ENCODE measurements at regions not wholly inside any gene's neighbourhood (a gene's known extent, or its start where the extent isn't known, plus 50 kb on each side); places are given as distances from the start of the nearest gene placed in this dataset.

GRCh38 chr15:72919936-72920465 is 132.3 kb upstream of the NEO1 start:
- DNase-seq (ENCODE audit: low read depth) = no peak

GRCh38 chr15:72916897-72917296 is 133.3 kb upstream of the ADPGK start:
- DNase-seq (ENCODE audit: low read depth) = no peak

- no peak for DNase-seq (ENCODE audit: low read depth)
Measured at GRCh38 chr15:72916378-72916777, 132.8 kb upstream of the ADPGK start.

- no peak for DNase-seq (ENCODE audit: low read depth)
Measured at GRCh38 chr15:72915843-72916242, 132.3 kb upstream of the ADPGK start.

GRCh38 chr15:72912996-72913395 is 129.4 kb upstream of the ADPGK start:
- DNase-seq (ENCODE audit: low read depth) = no peak

GRCh38 chr15:72912121-72912520 is 128.6 kb upstream of the ADPGK start:
- no peak for DNase-seq (ENCODE audit: low read depth)

GRCh38 chr15:72911626-72912025 is 128.1 kb upstream of the ADPGK start:
- no peak for DNase-seq (ENCODE audit: low read depth)

GRCh38 chr15:72908713-72909112 is 125.2 kb upstream of the ADPGK start:
- no peak for DNase-seq (ENCODE audit: low read depth)

GRCh38 chr15:72907733-72908132 is 124.2 kb upstream of the ADPGK start:
- no peak for DNase-seq (ENCODE audit: low read depth)

GRCh38 chr15:72902919-72903260 is 119.3 kb upstream of the ADPGK start:
- no peak for DNase-seq (ENCODE audit: low read depth)

GRCh38 chr15:72902245-72902918 is 118.8 kb upstream of the ADPGK start:
- DNase-seq (ENCODE audit: low read depth) = peak; percentile 4

- no peak for DNase-seq (ENCODE audit: low read depth)
Measured at GRCh38 chr15:72892986-72893385, 109.4 kb upstream of the ADPGK start.

GRCh38 chr15:72890043-72890442 is 106.5 kb upstream of the ADPGK start:
- DNase-seq (ENCODE audit: low read depth) = no peak

GRCh38 chr15:72889545-72889944 is 106.0 kb upstream of the ADPGK start:
- DNase-seq (ENCODE audit: low read depth) = no peak

- DNase-seq (ENCODE audit: low read depth) = no peak
Measured at GRCh38 chr15:72888811-72889210, 105.3 kb upstream of the ADPGK start.

- DNase-seq (ENCODE audit: low read depth) = no peak
Measured at GRCh38 chr15:72888211-72888610, 104.7 kb upstream of the ADPGK start.

- no peak for DNase-seq (ENCODE audit: low read depth)
Measured at GRCh38 chr15:72887376-72887775, 103.8 kb upstream of the ADPGK start.

- no peak for DNase-seq (ENCODE audit: low read depth)
Measured at GRCh38 chr15:72884311-72884710, 100.8 kb upstream of the ADPGK start.

GRCh38 chr15:72873379-72874233 is 90.0 kb upstream of the ADPGK start:
- no peak for DNase-seq (ENCODE audit: low read depth)

GRCh38 chr15:72872066-72872845 is 88.7 kb upstream of the ADPGK start:
- no peak for DNase-seq (ENCODE audit: low read depth)

- no peak for DNase-seq (ENCODE audit: low read depth)
Measured at GRCh38 chr15:72866866-72867616, 83.5 kb upstream of the ADPGK start.

- no peak for DNase-seq (ENCODE audit: low read depth)
Measured at GRCh38 chr15:72866182-72866581, 82.6 kb upstream of the ADPGK start.

All from fibroblast of the conjunctiva (primary cell).